ENCODE measurements at regions not wholly inside any gene's neighbourhood (a gene's known extent, or its start where the extent isn't known, plus 50 kb on each side); places are given as distances from the start of the nearest gene placed in this dataset.

- TF ChIP-seq ZNF114 (CRISPR knock-in tag; IDR thresholded peaks at IDR 0.05) (no peak), REST (IDR thresholded peaks at IDR 0.05; ENCODE audit: unreplicated experiment) (no peak), EZH2 (IDR thresholded peaks at IDR 0.05; ENCODE audit: low read depth, unreplicated experiment) (no peak), NANOG (IDR thresholded peaks at IDR 0.05; ENCODE audit: borderline replicate concordance) (no peak), POLR2AphosphoS5 (IDR thresholded peaks at IDR 0.05; ENCODE audit: low read depth) (no peak)
Measured at GRCh38 chr7:19290066-19290465, 144.8 kb upstream of the FERD3L start (continued).

- H3K27me3 ChIP-seq (ENCODE audit: insufficient read depth), result no peaks in the 10 kb centered on the region
- no peaks in the 10 kb centered on the region for H3K36me3 ChIP-seq (ENCODE audit: insufficient read depth)
- Mint-ChIP-seq H3K4me1 (no peaks in the 10 kb centered on the region), H3K9me3 (no peaks in the 10 kb centered on the region), H3K4me3 (no peak overlapping the region), H3K27ac (no peak overlapping the region), H3K27me3 (ENCODE audit: insufficient read depth, low read depth, poor library complexity) (no peaks in the 10 kb centered on the region), H3K36me3 (ENCODE audit: low read depth) (no peaks in the 10 kb centered on the region)
- H2AFZ ChIP-seq, result no peak overlapping the region
- H3F3A ChIP-seq (replicated peaks; ENCODE audit: low read depth), result no peaks in the 10 kb centered on the region
- DNase-seq (ENCODE audit: low spot score), result no peak
- no peak overlapping the region for H3K4me3 ChIP-seq
- no peaks in the 10 kb centered on the region for H3K9me2 ChIP-seq (ENCODE audit: insufficient read depth)
- H3K27ac ChIP-seq (ENCODE audit: low read depth), result no peak overlapping the region
- no peaks in the 10 kb centered on the region for H3K4me1 ChIP-seq (ENCODE audit: insufficient read depth)
- no peaks in the 10 kb centered on the region for H4K20me1 ChIP-seq (replicated peaks; ENCODE audit: insufficient read depth)
- no peaks in the 10 kb centered on the region for H3K79me2 ChIP-seq (replicated peaks; ENCODE audit: insufficient read depth)
- TF ChIP-seq CTCF (conservative IDR thresholded peaks at IDR 0.05; ENCODE audit: low read depth in 2 of 2), result no peak
- no peak for TF ChIP-seq EZH2 (IDR thresholded peaks at IDR 0.05; ENCODE audit: low read depth, unreplicated experiment)
- no peak for TF ChIP-seq ZNF114 (CRISPR knock-in tag; IDR thresholded peaks at IDR 0.05)
- TF ChIP-seq ETS1 (IDR thresholded peaks at IDR 0.05), result no peak
- TF ChIP-seq REST (IDR thresholded peaks at IDR 0.05; ENCODE audit: unreplicated experiment), result no peak
- no peak for TF ChIP-seq STAT1 (IDR thresholded peaks at IDR 0.05; ENCODE audit: unreplicated experiment)
- TF ChIP-seq CREB1 (CRISPR knock-in tag; IDR thresholded peaks at IDR 0.05; ENCODE audit: low read depth), result no peak
- ATAC-seq, result no peak
- H3K4me2 ChIP-seq, result no peak overlapping the region
Measured at GRCh38 chr7:19284596-19285300, 139.5 kb upstream of the FERD3L start.
